KG1 (cell line): ENCODE measurements at regions not wholly inside any gene's neighbourhood (a gene's known extent, or its start where the extent isn't known, plus 50 kb on each side); places are given as distances from the start of the nearest gene placed in this dataset.
"Not testable (repeated sequence)": the region's sequence is repeated elsewhere in the genome, so short reads cannot be mapped to it uniquely, and the experiment has no call there.

Experiments used
- DNase-seq: peaks from one replicate; lab custom pipeline; 2025; lab: John Stamatoyannopoulos, UW

GRCh38 chr2:105536175-105536574 lies 137.3 kb upstream of the FHL2 start:
- DNase-seq: no peak

GRCh38 chr2:105529258-105529657 lies 130.4 kb upstream of the FHL2 start:
- DNase-seq: not testable (repeated sequence)

GRCh38 chr2:105526000-105526925 lies 127.4 kb upstream of the FHL2 start:
- DNase-seq: no peak

GRCh38 chr2:105525201-105525600 lies 126.3 kb upstream of the FHL2 start:
- DNase-seq: no peak

- DNase-seq: no peak
Observed at GRCh38 chr2:105522645-105523044, 123.8 kb upstream of the FHL2 start.

- DNase-seq: no peak
Observed at GRCh38 chr2:105521616-105522015, 122.8 kb upstream of the FHL2 start.

- no peak for DNase-seq
Observed at GRCh38 chr2:105521176-105521575, 122.3 kb upstream of the FHL2 start.

- DNase-seq: no peak
Observed at GRCh38 chr2:105519516-105519915, 120.7 kb upstream of the FHL2 start.

GRCh38 chr2:105518897-105519296 lies 120.0 kb upstream of the FHL2 start:
- no peak for DNase-seq

- no peak for DNase-seq
Observed at GRCh38 chr2:105517814-105518705, 119.2 kb upstream of the FHL2 start.

GRCh38 chr2:105515581-105516415 lies 116.9 kb upstream of the FHL2 start:
- no peak for DNase-seq

- no peak for DNase-seq
Observed at GRCh38 chr2:105514576-105514975, 115.7 kb upstream of the FHL2 start.

- DNase-seq: no peak
Observed at GRCh38 chr2:105510761-105511528, 112.1 kb upstream of the FHL2 start.

GRCh38 chr2:105509269-105510086 lies 110.6 kb upstream of the FHL2 start:
- no peak for DNase-seq

GRCh38 chr2:105506860-105507259 lies 108.0 kb upstream of the FHL2 start:
- DNase-seq: not testable (repeated sequence)

GRCh38 chr2:105504459-105504858 lies 105.6 kb upstream of the FHL2 start:
- DNase-seq: no peak

- no peak for DNase-seq
Observed at GRCh38 chr2:105502625-105503334, 103.9 kb upstream of the FHL2 start.

- no peak for DNase-seq
Observed at GRCh38 chr2:105498281-105498846, 99.5 kb upstream of the FHL2 start.

GRCh38 chr2:105497094-105497493 lies 98.2 kb upstream of the FHL2 start:
- no peak for DNase-seq
